ENCODE measurements at regions not wholly inside any gene's neighbourhood (a gene's known extent, or its start where the extent isn't known, plus 50 kb on each side); places are given as distances from the start of the nearest gene placed in this dataset.

- Histone ChIP-seq H3K56ac (replicated peaks; ENCODE audit: insufficient read length, low read depth, low read length) (no peak overlapping the region), H2BK20ac (ENCODE audit: low read length) (no peak overlapping the region), H2BK5ac (ENCODE audit: low read depth, low read length) (no peak overlapping the region), H3K4me2 (ENCODE audit: insufficient read depth in 1 of 2, low read depth in 2 of 2, low read length in 2 of 2) (no peak overlapping the region), H2BK12ac (ENCODE audit: low read depth, low read length) (no peak overlapping the region), H3K36me3 (ENCODE audit: control insufficient read depth in 2 of 4, insufficient read depth in 4 of 4, low read length in 3 of 4) (no peaks in the 10 kb centered on the region), H3K14ac (ENCODE audit: insufficient read length) (no peak overlapping the region), H3K18ac (ENCODE audit: extremely low read depth, low read length) (no peak overlapping the region), H3K23ac (ENCODE audit: insufficient read length) (no peak overlapping the region), H3K27me3 (replicated peaks in 1 of 4; ENCODE audit: control insufficient read depth in 3 of 4, extremely low read depth in 1 of 4, insufficient read depth in 3 of 4, low read length in 3 of 4) (no peaks in the 10 kb centered on the region), H2BK15ac (ENCODE audit: low read length) (no peak overlapping the region), H3K79me2 (ENCODE audit: control insufficient read depth in 1 of 2, insufficient read depth in 2 of 2, low read length in 2 of 2) (no peaks in the 10 kb centered on the region), H3K9ac (replicated peaks in 1 of 4; ENCODE audit: extremely low read depth in 1 of 4, low read depth in 3 of 4, low read length in 3 of 4) (no peak overlapping the region), H3K4me1 (replicated peaks in 1 of 4; ENCODE audit: control insufficient read depth in 3 of 4, insufficient read depth in 4 of 4, low read length in 3 of 4) (no peaks in the 10 kb centered on the region; a peak in 1 of 7 replicates), H4K20me1 (replicated peaks in 1 of 2; ENCODE audit: control insufficient read depth in 1 of 2, insufficient read depth in 2 of 2, low read length in 2 of 2) (no peaks in the 10 kb centered on the region), H4K8ac (ENCODE audit: extremely low read depth, insufficient read depth, low read length) (no peak overlapping the region), H4K91ac (replicated peaks; ENCODE audit: insufficient read length, low read length) (no peak overlapping the region), H2BK120ac (replicated peaks; ENCODE audit: low read depth, low read length) (no peak overlapping the region), H2AK5ac (ENCODE audit: low read depth, low read length) (no peak overlapping the region), H3K79me1 (ENCODE audit: low read depth, low read length) (no peaks in the 10 kb centered on the region), H3K4me3 (ENCODE audit: extremely low read depth in 1 of 4, insufficient read depth in 2 of 4, low read depth in 3 of 4, low read length in 4 of 4) (no peak overlapping the region), H3K23me2 (ENCODE audit: low read depth, low read length) (peaks cover 5% of the 10 kb centered on the region; the same call in 1 of the 2 replicates), H3K27ac (ENCODE audit: low read depth, low read length) (no peak overlapping the region), H4K5ac (ENCODE audit: insufficient read length, low read depth, low read length) (no peak overlapping the region), H3K4ac (replicated peaks; ENCODE audit: insufficient read length, low read depth, low read length) (no peak overlapping the region), H2AFZ (ENCODE audit: low read length) (no peak overlapping the region), H3K9me3 (ENCODE audit: insufficient read depth in 2 of 2, low read depth in 1 of 2, low read length in 1 of 2) (no peaks in the 10 kb centered on the region)
- no peak for DNase-seq (ENCODE audit: low read depth in 1 of 2, low spot score in 2 of 2)
- FAIRE-seq = no peak
- TF ChIP-seq FOSL1 (IDR thresholded peaks at IDR 0.05; ENCODE audit: insufficient read depth, low read depth, low read length) = no peak
- TF ChIP-seq CTBP2 (IDR thresholded peaks at IDR 0.05; ENCODE audit: borderline replicate concordance, insufficient read depth, insufficient read length, low read length) = no peak
- TF ChIP-seq GABPA (IDR thresholded peaks at IDR 0.05; ENCODE audit: borderline replicate concordance, insufficient read depth, low read length) = no peak
- TF ChIP-seq SP2 (IDR thresholded peaks at IDR 0.05; ENCODE audit: low read length) = no peak
- no peak for TF ChIP-seq BCL11A (IDR thresholded peaks at IDR 0.05; ENCODE audit: low read depth in 2 of 2, low read length in 2 of 2)
- no peak for TF ChIP-seq SIN3A (conservative IDR thresholded peaks at IDR 0.05 in 1 of 2, IDR thresholded peaks at IDR 0.05 in 1 of 2; ENCODE audit: low read depth in 1 of 2, low read length in 2 of 2)
- TF ChIP-seq NRF1 (IDR thresholded peaks at IDR 0.05; ENCODE audit: low read depth, low read length) = no peak
- TF ChIP-seq RBBP5 (IDR thresholded peaks at IDR 0.05; ENCODE audit: borderline replicate concordance, low read depth, low read length) = no peak
- no peak for TF ChIP-seq JUND (IDR thresholded peaks at IDR 0.05; ENCODE audit: low read length)
- TF ChIP-seq TCF12 (IDR thresholded peaks at IDR 0.05; ENCODE audit: low read depth, low read length) = no peak
- ChIA-PET POLR2A (ENCODE audit: partially characterized antibody) (interaction anchor here (0.7 to 2.0 kb wide), 3 partner anchors 24 to 114 kb away, joined by 3 to 6 read pairs (median 4); partner anchors contain the start of gene GADD45G), CTCF (ENCODE audit: partially characterized antibody) (interaction anchor here (0.9 to 2.4 kb wide), 6 partner anchors 12 to 359 kb away, joined by 3 to 10 read pairs (median 3); no protein-coding TSS in a partner anchor)
- 69% methylated on average over 4 of the region's 4 CpGs; no CpG with 5 or more reads in 1 of the 2 experiments for WGBS, 2 experiments (ENCODE audit: extremely low coverage in 1 of 2, insufficient coverage in 1 of 2, insufficient read length in 1 of 2, insufficient replicate concordance in 2 of 2, low coverage in 1 of 2, low lambda C conversion rate in 2 of 2, missing lambda C conversion rate in 1 of 2)
These were observed 114.4 kb downstream of the GADD45G start for GRCh38 chr9:89719202-89719601.

Data from H1 (cell line).